NT2/D1 (cell line): ENCODE measurements at regions not wholly inside any gene's neighbourhood (a gene's known extent, or its start where the extent isn't known, plus 50 kb on each side); places are given as distances from the start of the nearest gene placed in this dataset.

Source experiments
- SUZ12 ChIP-seq: IDR thresholded peaks from 2 replicates; pipeline ENCODE4 v1.6.1; 2011; ENCODE audit not compliant: insufficient read length, insufficient read depth; ENCODE audit errors: extremely low read depth
- YY1 ChIP-seq: IDR thresholded peaks from 2 replicates; pipeline ENCODE4 v1.6.1; 2011; ENCODE audit not compliant: insufficient read length, insufficient read depth
- ZNF274 ChIP-seq: IDR thresholded peaks from 2 replicates; pipeline ENCODE4 v1.6.1; 2011; ENCODE audit warnings: mild to moderate bottlenecking, low read depth, low read length

DNA sequence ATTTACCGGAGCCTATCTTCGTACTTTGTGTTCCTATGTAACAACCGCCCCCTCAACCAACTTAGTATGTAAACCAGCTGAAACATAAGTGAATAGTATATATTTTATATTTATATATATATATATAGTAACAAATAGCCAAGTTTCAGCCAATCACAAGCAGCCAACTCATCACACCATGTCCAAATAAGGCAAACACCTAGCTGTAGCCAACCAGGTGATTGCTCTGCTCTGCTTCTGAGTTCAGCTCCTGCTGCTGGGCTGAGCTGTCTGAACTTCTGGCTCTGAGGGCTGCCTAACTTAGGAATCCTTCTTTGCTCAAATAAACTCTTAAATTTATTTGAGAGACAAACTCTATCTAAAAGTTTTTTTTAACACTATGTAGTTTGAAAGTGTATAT is 101.6 kb upstream of the SOX4 start:
- TF ChIP-seq SUZ12 (no peak), YY1 (no peak), ZNF274 (no peak)
